Glomerular visceral epithelial cell (primary cell): ENCODE measurements at regions not wholly inside any gene's neighbourhood (a gene's known extent, or its start where the extent isn't known, plus 50 kb on each side); places are given as distances from the start of the nearest gene placed in this dataset.
A peak's percentile ranks its signal among the peaks of the same experiment; 100 is the strongest.

Experiments used
- DNase-seq: peaks from one replicate; pipeline ENCODE4 v3.0.0-alpha.2; 2016; ENCODE audit errors: extremely low spot score

DNA sequence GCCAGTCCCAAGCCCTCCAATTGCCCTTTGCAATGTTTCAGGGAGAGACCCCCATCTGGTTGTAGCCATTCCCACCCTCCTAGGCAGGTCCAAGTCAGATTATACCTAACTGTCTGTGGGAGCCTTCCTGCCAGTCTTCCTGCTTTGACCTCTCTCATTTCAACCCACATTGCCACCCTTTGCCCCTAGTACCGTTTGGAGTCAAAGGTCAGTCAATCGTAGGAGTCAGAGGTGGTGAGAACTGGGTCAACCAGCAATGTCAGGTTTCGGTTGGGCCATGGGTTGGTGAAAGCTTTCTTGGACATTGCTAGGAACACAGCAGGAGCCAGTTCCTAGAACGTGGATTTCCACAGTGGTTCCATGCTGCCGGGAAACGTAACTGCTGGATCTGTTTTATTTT lies 269.4 kb upstream of the GHITM start:
- DNase-seq, result no peak

DNA sequence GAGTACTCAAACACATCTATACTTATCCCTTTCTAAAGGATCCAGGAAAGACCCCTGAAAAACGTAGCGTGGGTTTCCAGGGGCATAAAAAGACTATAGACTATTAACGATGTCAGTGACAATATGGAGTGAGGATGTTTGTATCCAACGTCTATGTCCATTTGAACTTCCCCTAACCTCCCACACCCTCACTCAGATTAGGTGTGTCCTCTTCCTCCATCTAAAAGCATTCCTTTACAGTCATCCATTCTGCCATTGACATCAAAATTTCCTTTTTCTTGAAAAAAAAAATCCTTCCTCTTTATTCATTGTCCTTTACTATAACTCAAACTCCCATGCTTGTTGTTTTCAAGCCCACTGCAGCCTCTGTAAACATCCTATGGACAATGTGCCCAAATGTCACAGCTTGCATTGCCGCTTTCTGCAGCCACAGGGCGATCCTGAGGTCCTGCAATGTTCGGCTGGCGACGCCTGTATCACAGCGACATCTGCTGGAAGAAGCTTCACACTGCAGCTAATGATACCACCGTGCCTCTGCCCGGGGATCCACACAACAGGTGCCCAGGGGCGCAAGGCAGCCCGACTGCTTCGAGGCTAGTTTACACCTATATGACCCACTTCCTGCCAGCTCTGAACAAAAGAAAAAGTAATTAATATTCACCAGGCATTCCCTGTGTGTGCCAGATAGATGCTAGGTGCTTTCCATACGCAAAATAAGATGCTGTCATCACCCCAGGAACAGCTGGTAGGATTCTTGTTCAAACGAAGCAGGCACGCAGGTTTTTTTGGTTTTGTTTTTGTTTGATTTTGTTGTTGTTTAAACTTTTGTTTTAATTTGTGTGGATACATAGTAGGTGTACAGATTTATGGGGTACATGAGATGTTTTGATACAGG lies 267.9 kb upstream of the GHITM start:
- DNase-seq, result peak; percentile 54

DNA sequence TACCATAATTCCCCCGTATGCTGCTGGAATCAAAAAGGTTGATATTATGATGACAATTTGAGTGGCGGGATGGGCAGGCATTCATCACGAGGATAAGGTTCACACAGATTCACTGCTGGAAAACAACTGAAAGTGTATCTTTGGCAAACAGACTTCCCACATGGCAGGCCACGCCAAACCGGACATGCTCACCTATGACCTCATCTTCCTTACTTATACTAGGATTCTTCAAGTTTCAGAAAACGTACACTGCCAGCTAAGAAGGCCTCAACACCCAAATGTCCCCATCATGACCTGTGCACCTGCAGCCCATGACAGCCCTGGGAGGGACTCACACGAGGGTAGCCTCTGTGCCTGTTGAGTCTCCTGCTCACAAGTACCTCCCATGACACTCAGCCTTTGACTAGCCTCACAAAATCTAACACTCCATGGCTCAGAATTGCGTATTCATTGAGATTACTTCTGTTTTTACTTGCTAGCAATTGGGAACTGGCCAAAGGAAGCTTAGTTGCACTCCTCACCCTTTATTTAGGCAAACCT lies 259.0 kb upstream of the GHITM start:
- no peak for DNase-seq

DNA sequence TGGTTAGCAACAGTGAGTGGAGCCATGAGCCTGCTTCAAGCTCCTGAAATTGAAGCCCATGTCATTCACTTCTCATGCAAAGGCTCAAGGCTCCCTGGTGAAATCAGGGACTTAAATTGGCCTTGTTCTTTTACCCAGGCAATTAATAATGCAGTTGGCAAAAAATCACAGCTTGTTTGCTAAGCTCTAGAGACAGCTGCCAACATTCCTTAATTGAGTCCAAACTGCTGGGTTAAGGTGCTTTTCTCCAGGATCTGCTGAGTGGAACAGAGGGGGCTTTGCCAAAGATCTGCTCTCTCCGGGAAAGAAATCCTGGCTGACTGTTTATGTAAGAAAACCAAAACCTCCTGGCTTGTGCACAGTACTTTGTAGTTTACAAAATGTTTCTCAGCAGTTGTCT lies 257.6 kb upstream of the GHITM start:
- DNase-seq, result no peak

GRCh38 chr10:83886871-83887270 lies 252.4 kb upstream of the GHITM start:
- DNase-seq, result no peak

- DNase-seq, result no peak
Measured at GRCh38 chr10:83892737-83893136, 246.6 kb upstream of the GHITM start.

DNA sequence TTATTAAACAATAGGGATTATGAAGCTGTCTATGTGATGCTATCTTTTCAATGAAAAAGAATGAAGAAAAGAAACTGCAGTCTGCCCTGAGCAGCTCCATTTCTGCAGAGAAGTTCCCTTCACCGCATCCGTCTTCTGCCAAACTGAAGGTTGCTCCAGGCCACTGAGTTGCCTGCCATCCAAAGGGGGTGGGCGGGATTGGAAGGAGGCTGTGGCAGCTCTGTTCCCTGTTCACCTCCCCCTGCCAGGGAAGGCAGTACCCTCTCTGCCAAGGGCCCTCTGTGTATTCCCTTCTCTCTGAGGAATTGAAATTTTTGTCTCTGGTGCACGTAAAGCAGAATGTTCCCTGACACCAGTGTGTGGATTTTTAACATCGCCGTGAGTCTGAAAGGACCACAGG lies 243.1 kb upstream of the GHITM start:
- no peak for DNase-seq

DNA sequence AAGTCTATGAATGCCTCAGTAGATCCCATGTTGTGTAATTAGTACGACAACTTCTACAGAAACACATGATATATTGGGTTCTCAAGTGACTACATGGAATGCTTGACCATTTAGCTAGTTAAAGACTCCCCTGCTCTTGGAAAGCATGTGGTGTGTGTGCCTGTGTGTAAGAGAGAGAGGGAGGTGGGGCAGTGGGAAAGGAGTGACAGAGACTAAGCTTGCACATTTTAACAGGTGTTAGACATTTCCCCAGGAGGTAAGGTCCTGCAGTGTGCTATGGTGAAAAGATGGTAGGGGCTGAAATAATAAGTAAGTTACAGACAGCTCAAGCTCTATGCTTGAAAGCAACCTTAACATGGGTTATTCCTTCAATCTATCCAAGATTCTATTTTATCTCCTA lies 241.7 kb upstream of the GHITM start:
- DNase-seq, result no peak

DNA sequence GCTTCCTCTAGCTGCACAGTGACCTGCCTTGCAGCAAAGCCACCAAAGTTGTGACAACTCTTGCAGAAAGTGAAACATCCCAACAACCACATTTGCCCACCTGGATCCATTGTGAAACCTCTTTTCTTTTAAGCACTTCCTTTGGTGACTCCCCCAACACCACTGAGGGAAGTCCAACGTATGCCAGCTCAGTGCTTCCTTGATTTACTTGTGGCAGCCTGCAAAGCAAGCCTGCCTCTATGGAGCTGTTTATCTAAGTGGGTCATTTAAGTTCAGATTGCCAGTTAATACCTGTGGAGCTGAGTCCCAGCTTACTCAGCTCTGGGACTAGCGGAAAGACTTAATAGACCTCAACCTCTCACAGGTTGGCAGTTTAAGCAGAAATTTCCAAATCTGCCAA lies 230.8 kb upstream of the GHITM start:
- DNase-seq, result no peak

DNA sequence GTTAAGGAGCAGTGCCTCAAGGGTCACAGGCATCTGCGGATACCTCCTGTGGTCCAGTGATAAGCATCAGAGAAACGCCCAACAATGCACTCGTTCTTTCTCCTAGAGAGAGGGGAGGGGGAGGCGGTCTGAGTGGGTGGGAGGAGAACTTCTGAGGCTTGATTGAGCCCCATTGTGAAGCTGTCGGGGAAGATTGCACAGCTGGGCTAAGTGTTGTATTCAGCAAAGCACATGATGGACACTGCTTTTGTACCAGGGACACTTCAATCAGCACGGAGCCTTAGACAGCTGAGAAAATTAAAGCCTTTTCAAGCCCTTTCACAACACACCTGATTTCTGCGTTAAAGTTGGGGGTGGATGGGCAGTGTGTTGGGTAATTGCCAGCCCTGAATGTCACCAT lies 230.3 kb upstream of the GHITM start:
- no peak for DNase-seq

DNA sequence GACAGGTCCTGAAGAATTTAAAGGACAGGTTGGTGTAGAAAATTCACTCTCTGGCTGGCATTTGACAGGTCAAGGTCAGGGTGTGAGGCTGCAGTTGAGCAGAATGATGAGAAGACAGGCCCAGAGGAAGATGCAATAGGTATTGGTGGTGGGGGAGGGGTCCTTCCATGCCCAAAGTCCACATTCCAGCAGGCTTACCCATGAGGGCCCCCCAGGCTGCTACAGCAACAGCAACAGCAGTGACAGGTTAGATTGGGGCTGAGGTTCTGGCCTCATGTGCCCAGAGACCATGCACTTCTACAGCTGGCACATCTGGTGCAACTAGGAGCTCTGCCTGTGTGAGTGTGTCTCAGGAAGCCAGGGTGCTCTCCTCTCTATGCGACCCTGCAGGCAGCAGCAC lies 223.5 kb upstream of the GHITM start:
- no peak for DNase-seq

DNA sequence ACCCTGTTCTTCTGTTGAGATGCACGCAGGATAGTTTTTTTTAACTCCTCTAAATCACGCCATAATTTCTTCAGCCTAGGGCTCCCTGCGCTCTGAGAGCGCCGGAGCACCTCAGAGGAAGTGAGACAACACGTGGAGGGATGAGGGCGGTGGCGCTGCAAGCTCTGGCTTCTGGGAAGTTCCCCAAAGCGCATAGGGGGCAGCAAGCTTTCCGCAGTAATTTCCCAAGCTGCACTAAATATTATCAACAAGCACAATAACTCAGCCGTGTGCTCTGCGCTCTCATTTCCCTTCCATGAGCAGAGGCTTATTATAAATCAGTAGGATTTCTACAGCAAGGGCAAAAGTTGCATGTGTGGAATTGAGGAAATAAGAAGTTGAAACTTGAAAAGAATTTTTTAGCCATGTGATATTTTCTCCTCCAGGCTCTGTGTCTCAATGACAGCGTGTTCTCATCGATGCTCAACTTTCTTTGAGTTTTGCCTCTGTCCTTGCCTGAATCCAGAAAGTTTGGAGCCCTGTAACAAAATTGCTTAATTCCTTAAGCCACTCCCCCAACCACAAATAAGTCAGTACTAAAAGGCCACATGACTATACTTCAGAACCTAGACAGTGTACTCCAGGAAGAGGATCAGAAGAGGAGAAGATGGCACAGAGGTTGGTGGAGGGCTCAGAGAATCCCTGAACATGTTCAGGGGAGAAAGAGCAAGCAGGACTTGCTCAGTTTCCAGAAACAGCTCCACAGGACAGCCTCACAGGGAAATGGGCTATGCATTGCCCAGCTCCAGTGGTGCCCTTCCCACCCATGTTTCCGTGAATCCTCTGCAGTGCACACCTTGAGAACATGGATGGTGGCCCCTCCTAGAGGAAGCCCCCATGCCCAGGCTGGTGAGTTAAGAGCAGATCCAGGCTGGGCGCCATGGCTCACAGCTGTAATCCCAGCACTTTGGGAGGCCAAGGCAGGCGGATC lies 221.5 kb upstream of the GHITM start:
- no peak for DNase-seq

- no peak for DNase-seq
Measured at GRCh38 chr10:83919187-83919586, 220.1 kb upstream of the GHITM start.

GRCh38 chr10:83921984-83922860 lies 217.1 kb upstream of the GHITM start:
- DNase-seq, result no peak

DNA sequence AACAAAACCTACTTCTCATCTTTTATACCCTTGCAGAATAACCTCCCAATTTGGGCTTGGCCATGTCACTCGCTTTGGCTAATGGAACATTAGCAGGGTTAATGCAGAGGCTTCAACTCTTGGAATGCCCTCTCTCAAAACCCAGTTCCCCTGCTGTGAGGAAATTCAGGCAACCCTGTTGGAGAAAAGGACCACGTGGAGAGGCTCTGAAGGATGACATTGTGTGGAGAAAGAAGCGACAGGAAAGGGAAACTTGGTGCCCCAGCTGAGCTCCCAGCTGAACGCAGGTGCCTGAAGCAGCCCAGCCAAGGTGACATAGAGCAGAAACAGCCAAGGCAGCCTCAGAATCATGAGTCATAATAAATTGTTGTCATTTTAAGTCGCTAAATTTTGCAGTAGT lies 214.2 kb upstream of the GHITM start:
- DNase-seq, result no peak

GRCh38 chr10:83926606-83927005 lies 212.7 kb upstream of the GHITM start:
- no peak for DNase-seq

DNA sequence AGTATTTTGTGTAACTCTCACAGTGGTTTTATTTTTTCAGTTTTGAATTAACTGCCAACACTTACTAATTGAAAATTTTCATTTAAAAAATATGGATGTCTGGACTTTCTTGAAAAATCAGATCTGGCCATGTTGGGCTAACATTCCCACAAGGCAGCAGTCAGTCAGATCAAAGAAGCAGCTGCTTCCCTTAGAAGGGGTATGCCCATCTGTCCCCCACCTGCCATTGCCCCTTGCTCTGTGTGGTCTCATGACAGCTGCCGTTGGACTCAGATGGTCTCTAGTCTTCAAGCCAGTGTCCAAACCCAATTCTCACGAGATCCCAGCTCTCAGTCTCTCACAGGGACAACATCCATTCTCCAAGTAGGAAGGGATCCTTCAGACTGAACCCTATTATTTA lies 212.1 kb upstream of the GHITM start:
- no peak for DNase-seq

DNA sequence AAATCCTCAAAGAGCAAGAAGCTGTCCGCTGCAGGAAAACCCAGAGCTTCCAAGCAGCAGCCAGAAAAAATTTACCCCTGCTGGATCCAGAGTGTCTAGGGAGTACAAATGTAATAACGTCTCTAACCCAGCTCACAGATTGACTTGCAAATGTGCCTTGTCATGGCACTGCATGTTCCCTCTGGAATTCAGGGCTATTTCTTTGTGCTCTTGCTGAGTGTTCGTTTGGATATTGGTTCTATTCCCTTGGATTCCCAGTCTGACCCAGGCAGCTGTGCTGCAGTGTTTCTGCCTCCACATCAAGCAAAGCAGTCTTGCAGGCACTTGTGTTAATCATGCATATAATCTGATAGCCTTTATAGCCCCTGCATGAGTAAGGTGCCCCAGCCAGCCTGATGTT lies 209.9 kb upstream of the GHITM start:
- DNase-seq, result no peak

- no peak for DNase-seq
Measured at GRCh38 chr10:83931669-83932068, 207.6 kb upstream of the GHITM start.

DNA sequence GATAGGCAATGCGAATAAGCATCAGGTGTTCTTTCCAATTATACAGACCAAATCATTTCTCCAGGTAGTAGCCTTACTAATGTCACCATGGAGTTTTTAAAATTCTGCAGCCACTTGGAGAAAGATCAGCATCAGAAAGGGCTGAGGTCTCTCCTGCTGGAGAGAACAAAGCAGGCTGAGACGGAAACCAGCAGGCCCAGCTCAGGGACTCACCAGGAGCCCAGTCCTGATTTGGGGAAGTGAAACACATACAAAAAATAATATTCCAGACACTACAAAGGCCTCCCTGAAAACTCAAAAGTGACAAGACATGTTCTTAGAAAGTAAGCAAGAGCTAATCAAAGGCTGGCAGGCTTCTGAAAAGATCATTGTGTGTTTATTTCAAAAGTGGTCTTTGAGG lies 207.1 kb upstream of the GHITM start:
- DNase-seq, result no peak

GRCh38 chr10:83934062-83934461 lies 205.2 kb upstream of the GHITM start:
- DNase-seq, result no peak
